ENCODE measurements at regions not wholly inside any gene's neighbourhood (a gene's known extent, or its start where the extent isn't known, plus 50 kb on each side); places are given as distances from the start of the nearest gene placed in this dataset.

DNA sequence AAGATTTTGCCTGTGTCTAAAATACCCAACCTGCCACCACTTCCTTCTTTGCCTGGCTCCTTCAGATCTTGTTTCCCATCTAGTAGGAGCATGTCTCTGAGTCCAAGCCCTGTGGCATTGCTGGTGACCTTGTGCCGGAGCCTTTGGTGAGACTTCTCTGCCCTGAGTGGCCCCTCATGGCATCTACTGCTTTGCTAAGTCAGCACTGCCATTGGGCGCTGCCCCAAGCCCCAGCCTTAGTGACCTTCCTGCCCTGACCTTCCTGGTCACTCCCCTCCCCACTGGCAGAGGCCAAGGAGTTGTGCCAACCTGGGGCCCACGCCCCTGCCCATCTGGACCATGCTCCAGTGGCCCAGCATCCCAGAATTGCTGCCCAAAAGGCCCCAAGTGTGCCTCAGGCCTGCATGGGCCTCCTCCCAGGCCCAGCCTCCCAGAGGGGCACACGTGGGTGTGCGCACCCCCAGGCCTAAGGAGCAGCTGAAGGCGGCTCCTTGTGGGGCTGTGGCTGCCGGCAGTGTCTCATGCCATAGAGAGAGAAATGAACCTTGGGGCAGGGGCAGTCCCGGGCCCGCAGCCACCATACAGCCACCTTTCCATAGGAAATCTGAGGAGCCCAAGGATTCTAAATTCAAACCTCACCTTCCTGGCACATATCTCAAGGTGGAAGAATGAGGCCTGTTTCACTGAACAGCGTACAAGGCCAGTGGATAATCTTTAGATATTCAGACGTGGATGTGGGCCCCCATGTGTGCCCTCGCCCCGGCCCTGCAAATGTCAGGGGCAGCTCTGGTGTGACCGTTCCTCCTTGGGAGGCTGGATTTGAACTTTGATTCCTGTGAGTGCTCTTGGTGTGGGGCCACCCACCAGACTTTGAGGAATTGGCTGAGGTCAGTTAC lies 100.2 kb upstream of the SLC66A3 start:
- DNase-seq (ENCODE audit: extremely low spot score in 2 of 2) = peak; percentile 72 to 93
- no peaks in the 10 kb centered on the region for H3K36me3 ChIP-seq
- intact Hi-C loops (cut with DNase I) = no loop called here

GRCh38 chr2:11055679-11056215 lies 99.5 kb upstream of the SLC66A3 start:
- Histone ChIP-seq H3K9me3 (no peaks in the 10 kb centered on the region), H3K36me3 (no peaks in the 10 kb centered on the region), H3K4me1 (no peaks in the 10 kb centered on the region), H3K27ac (no peak overlapping the region), H3K27me3 (no peaks in the 10 kb centered on the region), H3K4me3 (no peak overlapping the region)
- peak in 1 of 2 donors; percentile 52 for DNase-seq (ENCODE audit: extremely low spot score in 2 of 2)
- TF ChIP-seq POLR2A (IDR thresholded peaks at IDR 0.05) = no peak
- TF ChIP-seq POLR2AphosphoS5 (IDR thresholded peaks at IDR 0.05; ENCODE audit: insufficient read depth in 1 of 2, low read depth in 1 of 2) = no peak
- TF ChIP-seq, protein P1, sequence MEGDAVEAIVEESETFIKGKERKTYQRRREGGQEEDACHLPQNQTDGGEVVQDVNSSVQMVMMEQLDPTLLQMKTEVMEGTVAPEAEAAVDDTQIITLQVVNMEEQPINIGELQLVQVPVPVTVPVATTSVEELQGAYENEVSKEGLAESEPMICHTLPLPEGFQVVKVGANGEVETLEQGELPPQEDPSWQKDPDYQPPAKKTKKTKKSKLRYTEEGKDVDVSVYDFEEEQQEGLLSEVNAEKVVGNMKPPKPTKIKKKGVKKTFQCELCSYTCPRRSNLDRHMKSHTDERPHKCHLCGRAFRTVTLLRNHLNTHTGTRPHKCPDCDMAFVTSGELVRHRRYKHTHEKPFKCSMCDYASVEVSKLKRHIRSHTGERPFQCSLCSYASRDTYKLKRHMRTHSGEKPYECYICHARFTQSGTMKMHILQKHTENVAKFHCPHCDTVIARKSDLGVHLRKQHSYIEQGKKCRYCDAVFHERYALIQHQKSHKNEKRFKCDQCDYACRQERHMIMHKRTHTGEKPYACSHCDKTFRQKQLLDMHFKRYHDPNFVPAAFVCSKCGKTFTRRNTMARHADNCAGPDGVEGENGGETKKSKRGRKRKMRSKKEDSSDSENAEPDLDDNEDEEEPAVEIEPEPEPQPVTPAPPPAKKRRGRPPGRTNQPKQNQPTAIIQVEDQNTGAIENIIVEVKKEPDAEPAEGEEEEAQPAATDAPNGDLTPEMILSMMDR (IDR thresholded peaks at IDR 0.05) = no peak
- intact Hi-C loops (cut with DNase I) = no loop called here

More for the DNA sequence above, 100.2 kb upstream of the SLC66A3 start:
- Histone ChIP-seq H3K4me3 (no peak overlapping the region), H3K4me1 (no peaks in the 10 kb centered on the region), H3K27me3 (no peaks in the 10 kb centered on the region), H3K27ac (no peak overlapping the region), H3K9me3 (no peaks in the 10 kb centered on the region)
- TF ChIP-seq POLR2A (IDR thresholded peaks at IDR 0.05) (no peak), POLR2AphosphoS5 (IDR thresholded peaks at IDR 0.05; ENCODE audit: insufficient read depth in 1 of 2, low read depth in 1 of 2) (no peak)
- TF ChIP-seq, protein P1 (IDR thresholded peaks at IDR 0.05) = no peak

- intact Hi-C loops (cut with DNase I) = no loop called here
- Histone ChIP-seq H3K4me1 (no peaks in the 10 kb centered on the region), H3K27ac (no peak overlapping the region), H3K4me3 (no peak overlapping the region), H3K9me3 (peaks cover under 1% of the 10 kb centered on the region), H3K36me3 (no peaks in the 10 kb centered on the region), H3K27me3 (no peaks in the 10 kb centered on the region)
- TF ChIP-seq POLR2AphosphoS5 (IDR thresholded peaks at IDR 0.05; ENCODE audit: insufficient read depth in 1 of 2, low read depth in 1 of 2) (no peak), POLR2A (IDR thresholded peaks at IDR 0.05) (no peak)
- TF ChIP-seq, protein P1 (IDR thresholded peaks at IDR 0.05) = no peak
- DNase-seq (ENCODE audit: extremely low spot score in 2 of 2) = no peak
These were observed 98.7 kb upstream of the SLC66A3 start for GRCh38 chr2:11056614-11057013.

DNA sequence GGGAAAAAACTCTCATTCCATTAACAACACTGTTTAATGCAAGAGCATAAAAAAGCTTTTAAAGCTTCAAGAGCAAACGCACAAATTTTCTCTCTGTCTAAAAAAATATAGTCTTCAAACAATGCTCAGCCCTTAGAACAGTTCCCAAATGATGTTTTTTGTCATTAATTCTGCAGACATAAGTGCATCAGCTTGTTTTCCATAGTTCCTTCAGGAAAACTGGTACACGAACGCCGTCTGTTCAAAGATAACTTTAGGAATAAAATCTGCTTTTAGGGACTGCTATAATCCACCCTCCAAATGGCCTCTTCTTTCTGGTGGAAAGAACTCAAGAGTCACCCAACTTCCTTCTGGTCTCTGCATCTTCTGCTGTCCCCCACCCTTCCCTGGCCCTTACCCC lies 98.2 kb upstream of the SLC66A3 start:
- Histone ChIP-seq H3K9me3 (peaks cover 4% of the 10 kb centered on the region), H3K4me1 (no peaks in the 10 kb centered on the region), H3K27ac (no peak overlapping the region), H3K4me3 (no peak overlapping the region), H3K27me3 (no peaks in the 10 kb centered on the region), H3K36me3 (no peaks in the 10 kb centered on the region)
- DNase-seq (ENCODE audit: extremely low spot score in 2 of 2) = no peak
- intact Hi-C loops (cut with DNase I) = no loop called here
- TF ChIP-seq POLR2AphosphoS5 (IDR thresholded peaks at IDR 0.05; ENCODE audit: insufficient read depth in 1 of 2, low read depth in 1 of 2) (no peak), POLR2A (IDR thresholded peaks at IDR 0.05) (no peak)
- TF ChIP-seq, protein P1 (IDR thresholded peaks at IDR 0.05) = no peak

DNA sequence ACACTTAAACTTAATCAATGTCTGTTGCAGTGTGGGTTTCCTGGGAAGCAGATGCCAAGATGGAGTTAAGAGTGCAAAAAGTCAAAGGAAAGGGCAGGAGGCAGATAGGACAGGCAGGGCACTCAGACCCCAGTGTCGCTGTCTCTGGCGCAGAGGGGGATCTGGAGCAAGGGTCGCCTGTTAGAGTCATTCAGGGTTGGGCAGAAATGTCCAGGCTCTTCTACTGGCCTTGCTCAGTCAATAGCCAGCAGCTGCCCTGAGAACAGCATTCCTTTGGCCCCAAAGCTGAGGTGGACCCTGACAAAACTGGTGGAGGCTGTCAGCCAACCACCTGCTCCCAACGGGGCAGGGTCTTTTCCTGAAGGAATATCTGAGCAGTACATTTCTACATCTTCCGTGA lies 97.1 kb upstream of the SLC66A3 start:
- Histone ChIP-seq H3K36me3 (no peaks in the 10 kb centered on the region), H3K9me3 (peaks cover 6% of the 10 kb centered on the region), H3K4me3 (no peak overlapping the region), H3K27me3 (no peaks in the 10 kb centered on the region), H3K27ac (no peak overlapping the region), H3K4me1 (no peaks in the 10 kb centered on the region)
- DNase-seq (ENCODE audit: extremely low spot score in 2 of 2) = peak in 1 of 2 donors; percentile 70
- intact Hi-C loops (cut with DNase I) = no loop called here
- TF ChIP-seq, protein P1 (IDR thresholded peaks at IDR 0.05) = no peak
- TF ChIP-seq POLR2AphosphoS5 (IDR thresholded peaks at IDR 0.05; ENCODE audit: insufficient read depth in 1 of 2, low read depth in 1 of 2) (no peak), POLR2A (IDR thresholded peaks at IDR 0.05) (no peak)
